GM21423 (cell line): ENCODE measurements at regions not wholly inside any gene's neighbourhood (a gene's known extent, or its start where the extent isn't known, plus 50 kb on each side); places are given as distances from the start of the nearest gene placed in this dataset.
"Not testable (repeated sequence)": the region's sequence is repeated elsewhere in the genome, so short reads cannot be mapped to it uniquely, and the experiment has no call there.

Source experiments
- ATAC-seq: cut with Tn5 transposase; IDR thresholded peaks from one replicate; pipeline ENCODE4 v1.9.1; 2021; ENCODE audit warnings: mild to moderate bottlenecking, moderate library complexity; ENCODE audit not compliant: unreplicated experiment

DNA sequence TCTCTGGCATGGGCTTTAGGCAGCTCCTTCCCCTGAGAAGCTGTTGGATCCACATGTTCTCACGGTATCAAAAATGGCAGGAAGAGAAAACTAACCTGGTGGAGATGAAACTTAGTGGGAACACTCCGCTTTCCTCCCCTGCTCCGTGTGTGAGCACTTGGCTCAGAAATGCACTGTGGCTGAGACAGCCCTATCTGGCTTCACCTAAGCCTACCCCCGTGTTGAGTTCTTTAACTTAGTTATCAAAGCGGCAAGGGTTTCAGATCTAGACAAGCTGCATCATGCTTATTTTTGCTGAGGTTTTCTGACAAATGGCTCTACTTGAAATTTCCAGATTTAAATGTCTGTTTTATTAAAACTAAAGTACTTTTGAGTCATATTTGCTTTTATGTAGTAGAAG is 221.6 kb upstream of the PLGLB2 start:
- ATAC-seq = not testable (repeated sequence)

DNA sequence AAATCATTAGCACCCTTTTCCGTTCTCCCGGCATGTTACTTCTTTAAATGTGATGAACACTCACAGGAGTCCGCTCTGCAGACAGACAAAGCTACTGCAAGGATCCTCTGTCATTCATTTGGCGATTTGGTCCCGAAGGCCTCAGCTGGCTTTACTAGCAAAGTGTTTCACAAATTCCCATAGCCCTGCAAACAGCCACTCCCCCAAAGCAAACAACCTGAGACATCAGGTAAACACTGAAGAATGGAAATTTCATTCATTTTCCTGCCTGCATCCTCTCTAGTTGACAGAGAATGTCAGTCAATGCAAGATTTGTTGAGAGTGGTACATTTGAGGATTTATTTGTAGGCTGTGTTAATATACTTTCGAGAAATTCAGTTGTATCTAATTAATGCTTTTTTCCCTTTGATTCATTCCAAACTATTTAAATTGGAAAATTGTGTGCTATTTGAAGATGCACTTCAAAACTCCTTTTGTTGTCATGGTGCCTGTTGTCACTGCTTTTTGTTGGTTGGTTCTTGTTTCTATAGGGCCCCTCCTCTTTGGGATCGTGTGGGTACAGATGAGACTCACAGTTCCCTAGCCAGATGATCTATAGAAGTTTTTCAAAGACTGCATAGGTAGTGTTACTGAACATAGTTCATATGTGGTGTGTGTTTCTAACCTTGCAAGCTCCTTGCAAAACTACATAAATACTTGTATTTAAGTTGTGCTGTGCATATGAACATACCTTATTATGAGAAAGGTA is 215.7 kb upstream of the PLGLB2 start:
- ATAC-seq = not testable (repeated sequence)

DNA sequence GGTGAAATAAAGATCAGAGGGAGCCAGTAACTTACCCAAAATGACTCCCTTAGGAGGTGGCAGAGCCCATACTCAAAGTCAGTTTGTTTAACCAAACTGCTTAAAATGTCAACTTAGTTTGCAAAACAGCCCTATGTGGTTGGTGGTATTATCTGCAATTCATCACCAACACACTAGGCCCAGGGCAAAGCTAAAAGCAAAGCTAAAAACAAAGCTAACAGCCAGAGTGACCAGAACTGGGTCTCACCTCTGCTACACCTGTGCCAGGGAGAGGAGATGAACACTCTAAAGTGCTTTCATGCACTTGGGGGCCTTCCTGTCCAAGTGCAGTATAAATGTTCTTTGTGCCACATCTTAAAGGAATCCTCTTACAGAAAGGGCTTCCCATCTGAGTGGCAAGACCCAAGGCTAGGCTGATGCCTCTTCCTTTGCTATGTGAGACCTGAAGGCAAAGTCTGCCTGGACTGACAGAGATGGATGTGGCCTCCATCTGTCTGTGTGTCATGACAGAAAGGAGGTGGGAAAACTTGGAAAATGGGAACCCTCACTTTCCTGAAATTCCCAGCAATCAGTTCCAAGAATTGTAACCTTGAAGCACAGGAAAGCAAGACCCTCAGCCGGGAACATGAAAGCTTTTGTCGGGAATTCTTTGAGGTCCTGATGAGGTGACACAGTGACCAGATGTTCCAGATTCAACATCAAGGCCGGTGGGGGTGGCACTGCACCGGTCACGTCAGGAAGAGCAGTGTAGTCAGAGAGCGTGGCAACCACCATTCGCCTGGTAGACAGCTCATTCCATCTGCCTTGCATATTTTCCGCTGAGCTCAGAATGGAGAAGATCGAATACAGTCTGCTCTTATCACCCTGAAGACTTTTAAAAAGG is 214.3 kb upstream of the PLGLB2 start:
- not testable (repeated sequence) for ATAC-seq

DNA sequence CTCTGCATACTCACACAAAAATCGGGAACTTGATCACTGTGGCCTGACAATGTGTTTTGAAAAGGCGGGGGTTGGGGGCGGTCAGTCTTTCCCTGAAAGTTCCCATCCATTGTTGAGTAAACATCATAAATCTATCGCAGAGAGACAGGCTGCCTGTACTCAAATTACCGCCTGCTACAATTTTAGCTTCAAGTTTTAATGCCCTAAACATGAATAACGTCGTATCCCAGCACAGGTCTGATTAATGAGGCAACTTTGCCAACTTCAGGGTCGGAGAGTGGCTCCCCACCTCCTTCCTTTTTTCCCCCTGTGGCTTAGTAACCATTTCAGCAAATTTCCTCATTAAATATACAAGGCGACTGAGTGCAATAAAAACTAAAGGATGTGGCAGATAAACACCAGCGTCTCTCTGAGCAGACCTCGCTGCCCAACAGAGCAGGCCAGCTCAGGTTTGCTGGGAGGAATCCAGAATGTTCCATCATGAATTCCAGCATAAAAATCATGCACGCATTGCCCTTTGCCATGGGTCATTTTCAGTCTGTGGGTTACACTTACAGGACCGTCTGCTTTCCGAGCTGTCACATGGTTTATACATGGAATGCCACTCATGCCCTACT is 213.5 kb upstream of the PLGLB2 start:
- ATAC-seq = not testable (repeated sequence)

DNA sequence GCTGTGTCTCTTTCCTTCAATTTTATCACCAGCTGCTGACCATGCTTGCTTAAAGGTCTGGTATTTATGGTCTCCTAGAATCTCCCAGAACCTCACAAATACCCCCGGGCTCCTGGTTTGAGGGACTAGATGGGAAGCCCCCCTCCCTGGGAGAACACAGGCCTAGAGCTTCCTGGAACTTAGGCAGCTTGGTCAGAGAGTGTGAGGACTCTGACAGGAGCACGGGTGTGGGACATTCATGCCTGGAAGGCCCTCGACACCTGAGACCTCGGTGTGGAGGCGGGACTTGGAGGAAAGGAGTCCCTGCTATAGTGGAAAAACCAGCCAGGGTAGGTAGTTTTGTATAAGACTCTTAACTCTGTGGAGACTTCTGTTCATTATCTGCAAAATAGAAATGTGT is 211.5 kb upstream of the PLGLB2 start:
- not testable (repeated sequence) for ATAC-seq

DNA sequence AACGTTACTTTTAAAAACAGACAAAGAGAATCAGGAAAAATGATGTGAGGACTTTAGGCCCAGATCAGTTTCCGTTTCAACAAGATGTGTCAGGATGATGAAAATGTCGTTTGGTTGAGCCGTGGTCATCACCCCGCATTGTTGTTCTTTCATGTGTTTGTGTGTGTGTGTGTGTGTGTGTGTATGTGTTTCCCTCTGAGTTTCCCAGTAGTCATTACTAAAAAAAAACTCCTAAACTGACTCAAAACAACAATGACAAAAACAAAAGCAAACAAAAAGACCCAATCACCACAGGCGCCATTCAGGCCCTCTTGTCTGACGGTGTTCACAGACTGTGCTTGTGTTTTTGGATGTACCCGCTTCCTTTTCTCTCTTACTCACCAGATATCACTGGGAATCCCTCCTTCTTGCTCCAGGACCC is 210.6 kb upstream of the PLGLB2 start:
- ATAC-seq = not testable (repeated sequence)

DNA sequence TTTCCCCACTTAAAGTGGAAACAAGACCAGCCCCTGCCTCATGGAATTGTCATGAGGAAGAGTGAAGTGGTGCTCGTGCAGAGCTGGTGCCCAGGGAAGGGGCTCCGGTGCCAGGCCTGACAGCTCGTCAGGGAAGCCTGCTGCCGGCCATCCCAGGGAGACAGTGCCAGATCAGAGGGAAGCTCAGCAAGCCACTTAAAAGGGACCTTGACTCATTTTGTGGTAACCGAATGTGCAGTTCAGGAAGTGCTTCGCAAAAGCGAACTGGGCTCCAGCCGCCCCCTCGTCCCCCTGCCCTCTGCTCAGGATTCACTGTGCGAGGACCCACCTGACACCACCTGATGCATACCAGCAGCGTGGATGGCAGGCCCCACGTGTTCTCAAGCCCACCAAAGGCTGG is 209.6 kb upstream of the PLGLB2 start:
- ATAC-seq = not testable (repeated sequence)

DNA sequence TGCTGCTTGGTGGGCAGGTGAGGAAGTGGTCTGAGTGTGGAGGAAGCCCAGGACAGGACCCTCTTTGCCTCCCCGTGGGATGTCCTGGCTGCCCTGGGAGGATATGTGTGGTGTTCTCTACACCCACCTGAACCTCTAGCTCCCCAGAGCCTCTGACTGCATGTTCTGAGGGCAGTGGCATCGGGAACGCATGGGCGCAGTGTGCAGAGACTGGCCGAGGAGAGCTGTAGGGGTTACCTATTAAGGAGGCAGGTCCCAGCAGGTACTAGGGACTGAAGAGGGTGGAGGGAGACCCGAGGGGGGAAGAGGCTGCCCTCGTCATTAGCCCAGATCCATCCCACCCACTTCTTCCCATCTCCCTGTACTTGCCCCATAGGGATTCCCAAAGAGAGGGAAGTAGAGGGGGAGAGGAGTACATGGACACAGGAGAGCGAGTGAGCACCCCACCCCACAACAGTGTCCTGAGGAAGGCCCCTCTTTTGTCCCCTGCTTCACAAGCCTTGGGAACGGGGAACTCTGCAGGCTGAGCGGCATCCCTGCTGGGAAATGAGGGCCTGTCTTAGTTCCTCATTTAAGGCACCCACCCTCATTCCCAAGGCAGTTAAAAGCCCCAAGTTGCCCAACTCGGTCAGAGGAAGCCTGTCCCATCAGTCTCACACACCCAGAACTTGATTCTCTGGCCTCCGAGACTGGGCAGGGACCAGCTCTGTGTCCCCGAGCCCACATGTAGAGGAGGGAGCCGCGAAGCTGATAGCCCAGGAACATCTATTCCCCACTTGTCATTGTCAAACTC is 208.5 kb upstream of the PLGLB2 start:
- not testable (repeated sequence) for ATAC-seq

DNA sequence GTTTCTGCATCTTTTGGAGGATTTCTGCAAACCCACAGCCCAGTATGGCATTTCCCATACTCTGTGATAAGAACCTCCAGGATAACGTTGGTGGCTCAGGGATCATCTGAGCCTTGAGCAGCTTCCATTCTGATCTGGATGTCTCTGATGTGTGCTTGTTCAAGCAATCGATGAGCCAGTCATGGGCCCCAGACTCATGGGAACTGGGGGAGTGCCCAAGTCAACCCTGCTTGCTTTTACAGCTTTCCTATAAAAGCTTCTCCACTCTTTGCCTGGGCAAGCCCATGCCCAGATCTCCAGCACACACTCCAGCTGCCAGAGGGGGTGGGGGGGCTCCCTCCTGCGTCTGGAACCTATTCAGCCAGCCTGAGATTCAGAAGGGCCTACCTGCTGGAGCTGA is 207.6 kb upstream of the PLGLB2 start:
- not testable (repeated sequence) for ATAC-seq

DNA sequence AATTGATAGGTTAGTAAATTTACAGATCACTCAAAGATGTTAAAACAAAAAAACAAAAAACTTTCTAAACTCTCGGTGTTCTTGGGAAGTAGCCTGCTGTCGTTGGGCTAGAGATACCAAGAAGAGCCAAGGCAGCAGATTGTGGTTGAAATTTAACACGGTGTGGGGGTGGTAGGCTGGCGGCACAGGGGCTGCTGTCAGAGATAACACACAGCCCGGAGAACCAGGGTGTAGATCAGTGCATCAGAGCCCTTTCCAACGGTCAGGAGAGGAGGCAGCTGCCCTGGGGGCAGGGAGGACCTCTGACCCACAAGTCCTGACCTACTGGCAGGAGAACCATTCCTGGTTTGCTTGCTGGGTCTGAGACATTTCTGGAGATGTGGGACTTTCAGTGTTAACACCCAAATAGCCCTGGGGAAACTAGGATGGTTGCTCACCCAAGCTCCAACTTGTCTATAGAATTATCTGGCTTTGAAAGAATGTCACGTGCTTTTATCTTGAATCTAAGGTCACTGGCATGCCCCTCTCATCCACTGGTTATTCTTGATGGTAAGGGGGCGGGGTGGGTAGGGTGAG is 205.2 kb upstream of the PLGLB2 start:
- not testable (repeated sequence) for ATAC-seq

DNA sequence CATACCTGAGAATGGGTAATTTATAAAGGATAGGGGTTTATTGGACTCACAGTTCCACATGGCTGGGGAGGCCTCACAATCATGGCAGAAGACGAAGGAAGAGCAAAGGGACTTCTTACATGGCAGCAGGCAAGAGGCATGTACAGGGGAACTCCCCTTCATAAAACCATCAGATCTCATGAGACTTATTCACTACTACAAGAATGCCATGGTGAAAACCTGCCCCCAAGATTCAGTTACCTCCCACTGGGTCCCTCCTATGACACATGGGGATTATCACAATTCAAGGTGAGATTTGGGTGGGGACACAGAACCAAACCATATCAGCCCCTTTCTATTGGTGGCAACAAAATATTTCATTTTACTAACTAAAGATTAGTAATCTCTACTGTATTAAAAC is 204.1 kb upstream of the PLGLB2 start:
- not testable (repeated sequence) for ATAC-seq

DNA sequence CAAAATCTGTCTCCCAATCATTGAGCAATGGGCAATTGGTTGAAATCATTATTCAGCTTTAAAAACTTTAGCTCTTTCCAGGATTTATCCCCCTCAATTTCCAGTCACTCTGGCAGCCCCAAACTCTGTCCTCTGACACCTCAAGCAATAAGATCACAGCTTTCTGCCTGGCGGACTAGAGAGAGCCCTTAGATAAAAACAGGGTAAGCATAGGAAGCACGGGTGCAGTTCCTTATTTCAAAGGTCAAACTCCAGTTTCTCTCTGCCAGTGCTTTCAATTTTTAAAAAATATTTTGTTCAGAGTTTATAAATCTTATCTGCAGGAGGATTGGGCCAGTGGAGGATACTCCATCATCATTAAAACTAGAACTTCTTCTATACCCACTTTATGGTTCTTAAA is 200.8 kb upstream of the PLGLB2 start:
- ATAC-seq = not testable (repeated sequence)

DNA sequence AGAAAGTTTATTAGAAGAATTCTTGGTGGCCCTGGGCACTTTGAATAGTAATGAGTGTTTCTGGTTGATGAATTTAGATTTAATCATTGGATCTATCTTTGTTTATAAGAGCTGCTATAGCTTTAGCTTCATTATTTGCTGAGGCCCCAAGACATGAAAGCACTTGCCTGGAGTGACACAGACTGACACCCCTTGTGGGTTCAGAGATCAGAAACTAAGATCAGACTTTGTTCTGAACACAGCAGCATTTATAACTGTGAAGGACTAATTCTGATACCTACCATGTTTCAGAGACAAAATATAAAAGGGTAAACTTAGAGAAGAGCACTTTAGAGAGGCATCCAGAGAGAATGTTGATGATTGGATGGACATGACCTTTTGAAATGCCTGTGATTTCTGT is 199.9 kb upstream of the PLGLB2 start:
- ATAC-seq = not testable (repeated sequence)

DNA sequence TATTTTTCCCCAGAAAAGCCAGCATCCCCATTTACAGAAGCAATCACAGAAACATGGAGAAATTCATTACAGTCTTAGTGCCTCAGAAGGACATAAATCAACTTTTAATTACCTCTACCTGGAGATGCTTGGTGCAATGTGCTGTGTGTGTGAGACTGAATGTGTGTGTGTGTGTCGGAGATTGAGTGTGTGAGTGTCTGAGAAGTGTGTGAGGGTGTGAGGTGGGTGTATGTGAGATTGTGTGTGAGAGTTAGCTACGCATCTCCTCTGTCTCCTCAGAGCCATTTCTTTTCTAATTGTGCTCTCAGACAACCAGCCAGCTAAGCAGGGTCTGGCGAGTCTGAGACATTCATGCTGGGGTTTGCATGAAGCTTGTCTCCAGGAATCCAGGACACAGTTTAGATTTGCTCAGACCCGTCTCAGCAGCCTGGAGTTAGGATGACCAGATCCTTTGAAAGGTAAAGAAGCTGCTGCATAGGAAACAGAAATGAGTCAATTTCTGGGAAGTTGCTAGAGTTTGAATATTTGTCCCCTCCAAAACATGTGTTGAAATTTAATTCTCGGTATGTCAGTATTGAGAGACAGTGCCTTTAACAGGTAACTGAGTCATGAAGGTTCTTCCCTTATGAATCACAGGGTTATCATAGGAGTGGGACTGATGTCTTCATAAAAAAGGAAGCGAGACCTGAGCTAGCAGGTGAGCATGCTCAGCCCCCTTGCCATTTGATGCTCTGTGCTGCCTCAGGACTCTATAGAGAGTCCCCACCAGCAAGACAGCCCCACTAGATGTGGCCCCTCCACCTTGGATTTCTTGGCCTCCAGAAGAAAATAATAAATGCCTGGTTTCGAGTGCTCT is 199.0 kb upstream of the PLGLB2 start:
- not testable (repeated sequence) for ATAC-seq

DNA sequence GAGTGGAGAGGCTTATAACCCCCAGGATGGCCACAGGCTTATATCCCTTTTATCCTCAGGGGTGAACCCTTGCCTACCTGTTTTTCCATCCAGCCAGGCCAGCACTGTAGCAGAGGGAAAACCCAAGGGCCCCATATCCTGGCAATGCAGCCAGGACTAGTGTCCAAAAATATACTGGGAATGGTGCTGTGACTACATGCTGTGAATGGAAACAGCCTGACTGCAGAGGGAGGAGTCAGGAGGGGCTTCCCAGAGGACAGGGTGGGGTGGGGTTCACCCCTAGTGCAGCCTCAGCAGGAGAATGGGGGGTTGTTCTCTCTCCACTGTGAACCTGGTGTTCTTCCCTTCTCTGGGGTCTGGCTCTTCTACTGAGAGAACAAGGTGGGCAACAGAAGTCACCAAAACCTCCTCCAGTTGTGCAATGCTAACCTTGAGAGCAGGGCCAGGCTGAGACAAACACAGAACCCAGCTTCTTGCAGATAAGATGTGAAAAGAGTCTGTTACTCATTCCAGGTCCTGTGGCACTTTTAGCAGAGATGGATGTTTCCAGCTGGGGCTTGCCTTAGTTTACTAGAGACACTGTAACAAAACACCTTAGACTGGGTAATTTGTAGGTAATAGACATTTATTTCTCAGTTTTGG is 198.2 kb upstream of the PLGLB2 start:
- not testable (repeated sequence) for ATAC-seq

DNA sequence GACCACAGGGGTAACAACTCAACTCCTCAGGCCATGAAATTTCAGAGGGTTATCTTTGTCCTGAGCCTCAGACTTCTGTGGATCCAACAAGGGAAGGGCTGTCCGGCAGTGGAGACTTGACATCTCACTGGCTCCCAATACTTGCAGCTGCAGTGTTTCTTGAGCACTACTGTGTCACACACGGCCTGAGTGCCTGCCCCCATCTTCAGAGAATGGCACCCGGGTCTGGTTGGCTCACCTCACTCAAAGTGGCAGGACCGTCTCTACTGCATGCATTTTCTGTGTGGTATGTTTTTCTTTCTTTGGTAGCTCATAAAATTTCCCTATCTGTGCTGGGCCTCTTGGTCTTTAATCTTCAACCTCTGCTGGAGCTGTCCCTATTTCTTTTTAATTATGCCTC is 193.2 kb upstream of the PLGLB2 start:
- ATAC-seq = not testable (repeated sequence)

DNA sequence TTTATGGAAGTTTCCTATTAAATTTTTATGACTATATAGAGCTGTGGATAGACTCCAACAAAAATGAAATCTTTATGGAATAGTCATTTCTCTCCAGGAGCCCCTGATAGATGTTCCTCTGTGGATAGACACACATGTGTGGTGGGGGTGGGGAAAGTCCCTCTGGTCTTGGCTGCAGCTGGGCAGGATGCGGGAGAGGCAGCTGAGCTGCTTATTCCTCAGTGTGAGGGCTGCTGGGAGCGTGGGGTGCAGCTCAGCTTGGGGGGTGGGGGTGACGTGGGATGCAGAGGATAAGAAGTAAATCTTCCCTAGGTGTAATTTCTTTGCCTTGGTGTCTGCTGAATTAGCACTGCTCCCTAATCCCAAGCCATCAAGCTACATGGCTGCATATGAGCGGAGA is 192.8 kb upstream of the PLGLB2 start:
- not testable (repeated sequence) for ATAC-seq

DNA sequence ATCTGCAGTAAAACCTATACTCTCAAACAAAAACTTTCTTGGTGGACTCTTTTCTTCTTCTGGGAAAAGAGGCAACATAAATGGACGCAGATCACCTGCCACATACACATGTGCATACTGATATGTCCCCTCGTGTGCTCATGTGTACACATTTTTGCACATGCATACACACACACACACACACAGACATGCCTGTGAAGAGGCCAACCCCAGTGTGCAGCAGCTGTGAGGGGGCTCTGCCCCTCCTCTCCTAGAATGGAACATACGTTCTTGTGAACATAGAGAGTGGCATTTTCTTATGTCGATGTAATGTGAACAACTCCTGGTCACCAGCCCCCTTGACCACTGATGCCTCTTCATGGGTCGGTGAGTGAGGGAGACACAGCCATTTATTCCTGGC is 188.9 kb upstream of the PLGLB2 start:
- not testable (repeated sequence) for ATAC-seq

DNA sequence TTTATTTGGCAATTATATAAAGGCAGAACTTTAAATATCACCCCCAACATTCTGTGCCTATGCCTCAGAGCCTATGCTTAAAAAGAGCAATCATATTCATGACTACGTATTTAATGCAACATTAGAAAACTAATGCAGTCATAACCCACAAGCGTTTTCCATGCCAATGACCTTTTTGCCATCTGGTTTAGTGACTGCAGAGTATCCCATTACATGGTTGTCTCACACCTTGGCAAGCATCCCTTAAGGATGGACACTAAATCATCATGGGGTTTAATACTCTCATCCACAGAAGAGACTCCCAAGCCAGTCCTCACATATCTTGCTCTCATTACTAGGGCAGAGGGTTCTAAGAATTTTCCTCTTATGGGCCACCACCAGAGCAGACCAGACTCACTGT is 188.2 kb upstream of the PLGLB2 start:
- ATAC-seq = not testable (repeated sequence)
